HG03060 (cell line): ENCODE measurements at regions not wholly inside any gene's neighbourhood (a gene's known extent, or its start where the extent isn't known, plus 50 kb on each side); places are given as distances from the start of the nearest gene placed in this dataset.
"Not testable (repeated sequence)": the region's sequence is repeated elsewhere in the genome, so short reads cannot be mapped to it uniquely, and the experiment has no call there.

Experiments
- ATAC-seq: cut with Tn5 transposase; IDR thresholded peaks from one replicate; pipeline ENCODE4 v1.9.1; 2021; ENCODE audit warnings: low read depth, moderate number of reproducible peaks; ENCODE audit not compliant: unreplicated experiment

DNA sequence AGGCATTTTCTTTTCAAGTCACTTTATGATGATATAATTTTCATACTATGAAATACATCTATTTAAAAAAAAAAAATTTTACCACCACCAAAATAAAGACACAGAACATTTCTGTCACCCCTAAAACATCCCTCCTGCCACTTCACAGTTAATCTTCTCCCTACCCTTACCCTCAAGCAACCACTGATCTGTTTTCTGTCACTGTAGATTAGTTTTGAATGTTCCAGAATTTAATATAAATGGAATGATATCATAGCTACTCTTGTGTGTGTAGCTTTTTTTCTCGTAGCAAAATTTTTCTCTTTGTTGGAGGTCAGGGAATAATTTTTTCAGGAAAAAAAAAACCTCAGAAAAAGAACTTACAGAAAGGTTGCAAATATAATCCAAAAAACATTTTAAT is 152.7 kb downstream of the RHOU start:
- ATAC-seq: no peak

DNA sequence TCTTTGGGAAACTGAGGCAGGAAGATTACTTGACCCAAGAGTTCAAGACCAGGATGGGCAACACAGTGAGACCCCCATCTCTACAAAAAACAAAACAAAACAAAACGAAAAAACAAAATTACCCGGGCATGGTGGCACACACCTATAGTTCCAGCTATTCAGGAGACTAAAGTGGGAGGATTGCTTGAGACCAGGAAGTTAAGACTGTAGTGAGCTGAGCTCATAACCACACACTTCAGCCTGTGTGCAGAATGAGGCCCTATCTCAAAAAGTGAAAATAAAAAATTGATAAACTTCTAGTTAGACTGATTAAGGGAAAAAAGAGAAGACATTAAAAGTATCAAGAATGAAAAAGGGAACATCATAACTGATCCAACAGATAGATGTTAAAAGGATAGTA is 154.0 kb downstream of the RHOU start:
- no peak for ATAC-seq

DNA sequence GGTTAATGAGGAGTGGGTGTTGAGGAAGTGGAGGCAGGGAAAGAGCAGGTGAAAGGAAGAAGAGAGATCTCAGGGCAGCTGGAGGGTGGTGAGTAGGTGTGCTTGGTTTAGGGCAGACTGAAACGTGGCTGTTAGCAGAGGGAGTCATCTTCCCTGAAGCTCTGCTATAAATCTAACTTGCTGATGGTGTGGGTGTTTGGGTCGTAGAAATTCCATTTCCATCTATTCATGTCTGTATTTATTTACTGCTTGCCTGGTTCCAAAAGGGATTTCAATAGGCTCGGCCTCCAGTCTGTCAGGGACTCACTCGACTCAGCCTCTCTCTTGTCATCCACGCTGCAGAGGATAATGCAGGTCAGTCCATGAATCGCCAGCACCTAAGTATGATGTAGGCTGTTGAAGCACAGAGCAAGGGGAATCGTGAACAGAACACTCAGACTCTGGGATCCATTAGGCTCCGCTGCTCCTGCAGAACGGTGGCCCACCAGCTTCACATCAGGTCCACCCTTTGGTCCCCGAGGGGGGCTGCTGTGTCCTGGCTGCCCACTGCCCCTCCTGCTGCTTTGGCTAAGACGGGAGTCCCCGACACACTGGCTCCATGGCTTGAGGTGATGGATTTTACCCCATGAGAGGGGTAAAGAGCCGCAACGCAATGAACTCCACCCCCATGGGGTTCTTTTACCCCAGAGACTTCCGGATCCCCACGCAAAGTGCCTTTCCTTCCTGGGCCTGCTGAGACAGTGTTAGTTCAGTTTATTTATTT is 156.2 kb downstream of the RHOU start:
- ATAC-seq: no peak

DNA sequence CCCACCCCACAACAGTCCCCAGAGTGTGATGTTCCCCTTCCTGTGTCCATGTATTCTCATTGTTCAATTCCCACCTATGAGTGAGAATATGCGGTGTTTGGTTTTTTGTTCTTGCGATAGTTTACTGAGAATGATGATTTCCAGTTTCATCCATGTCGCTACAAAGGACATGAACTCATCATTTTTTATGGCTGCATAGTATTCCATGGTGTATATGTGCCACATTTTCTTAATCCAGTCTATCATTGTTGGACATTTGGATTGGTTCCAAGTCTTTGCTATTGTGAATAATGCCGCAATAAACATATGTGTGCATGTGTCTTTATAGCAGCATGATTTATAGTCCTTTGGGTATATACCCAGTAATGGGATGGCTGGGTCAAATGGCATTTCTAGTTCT is 156.9 kb downstream of the RHOU start:
- not testable (repeated sequence) for ATAC-seq

- ATAC-seq: no peak
Observed at GRCh38 chr1:228894442-228894989, 159.2 kb downstream of the RHOU start.

DNA sequence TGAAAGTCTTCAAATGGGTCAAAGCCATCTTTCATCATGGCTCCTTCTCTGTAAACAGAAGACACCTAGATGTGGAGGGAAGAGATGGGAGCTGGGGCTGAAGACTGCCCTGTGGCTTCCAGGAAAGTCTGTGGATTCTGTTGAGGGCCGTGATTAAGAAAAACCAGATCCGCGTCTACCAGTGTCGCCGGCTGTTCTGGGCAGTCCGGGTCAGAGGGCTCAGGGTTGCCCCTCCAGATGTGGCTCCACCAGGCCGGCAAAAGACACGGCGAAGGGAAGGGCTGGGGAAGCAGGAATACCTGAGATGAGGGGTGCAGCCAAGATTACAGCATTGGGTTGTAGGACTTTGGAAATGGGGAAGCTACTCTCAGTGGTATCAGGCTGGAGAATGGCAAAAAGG is 162.6 kb downstream of the RHOU start:
- ATAC-seq: no peak

GRCh38 chr1:228898582-228898992 is 163.3 kb downstream of the RHOU start:
- peak; percentile 58 for ATAC-seq

DNA sequence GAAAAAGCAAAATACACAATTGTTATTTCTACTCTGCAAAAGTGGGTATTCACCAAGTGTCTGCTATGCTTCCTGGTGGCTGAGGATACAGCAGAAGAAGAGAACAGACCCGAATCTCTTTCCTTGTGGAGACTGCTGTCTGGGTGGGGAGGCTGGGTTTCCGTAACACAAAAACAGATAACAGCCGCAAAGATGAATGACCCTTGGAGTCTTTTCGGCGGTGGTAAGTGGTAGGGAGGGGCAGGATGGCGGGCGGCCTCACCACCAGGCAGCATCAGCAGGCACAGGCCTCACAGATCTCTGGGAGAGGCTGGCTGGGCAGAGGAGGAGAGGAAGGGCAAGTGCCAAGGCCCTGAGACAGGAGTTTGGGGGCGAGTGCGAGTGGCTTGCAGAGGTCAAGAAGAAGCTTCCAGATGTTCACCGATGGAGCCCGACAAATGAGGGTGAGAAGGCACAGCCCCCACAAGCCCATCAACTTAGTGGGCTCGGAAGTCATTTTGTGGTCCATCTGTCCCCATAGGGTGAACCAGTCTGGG is 164.2 kb downstream of the RHOU start:
- no peak for ATAC-seq

DNA sequence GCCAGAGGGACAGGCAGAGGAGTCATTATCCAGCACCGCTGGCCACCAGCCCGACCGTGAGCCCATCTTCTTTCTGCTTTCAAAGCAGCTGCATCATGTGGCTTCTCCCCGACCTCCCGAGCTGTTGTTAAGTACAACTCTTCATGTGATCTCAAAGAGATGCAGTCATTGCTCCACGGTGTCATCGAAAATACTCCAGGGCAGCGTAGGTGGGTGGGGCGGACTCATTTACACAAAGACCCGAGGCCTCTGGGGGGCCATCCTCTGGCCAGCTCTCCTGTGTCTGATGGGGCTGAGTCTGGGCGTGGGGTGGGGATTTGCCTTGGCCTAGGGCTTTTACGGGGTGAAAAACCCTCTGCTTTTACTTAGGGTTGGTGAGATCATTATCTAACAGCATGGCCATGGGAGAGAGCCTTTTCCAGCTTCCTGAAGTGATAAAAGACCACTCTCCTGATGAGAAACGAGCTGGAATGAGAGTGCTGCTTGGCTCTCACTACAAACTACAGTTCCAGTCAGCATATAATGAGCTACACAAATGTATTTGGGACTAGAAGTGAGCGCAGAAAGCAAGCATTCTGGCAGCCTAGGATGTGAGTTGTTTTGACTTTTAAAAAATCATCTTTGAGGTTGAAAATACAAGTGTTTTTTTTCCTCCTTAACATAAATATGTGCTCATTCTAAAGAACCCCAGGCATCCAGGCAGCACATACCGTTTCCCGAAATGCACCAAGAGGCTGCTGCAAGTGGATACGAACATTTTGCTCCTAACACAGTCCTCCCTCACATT is 165.0 kb downstream of the RHOU start:
- ATAC-seq: no peak

- ATAC-seq: no peak
Observed at GRCh38 chr1:228900886-228901392, 165.7 kb downstream of the RHOU start.

- ATAC-seq: no peak
Observed at GRCh38 chr1:228901936-228902681, 166.8 kb downstream of the RHOU start.

DNA sequence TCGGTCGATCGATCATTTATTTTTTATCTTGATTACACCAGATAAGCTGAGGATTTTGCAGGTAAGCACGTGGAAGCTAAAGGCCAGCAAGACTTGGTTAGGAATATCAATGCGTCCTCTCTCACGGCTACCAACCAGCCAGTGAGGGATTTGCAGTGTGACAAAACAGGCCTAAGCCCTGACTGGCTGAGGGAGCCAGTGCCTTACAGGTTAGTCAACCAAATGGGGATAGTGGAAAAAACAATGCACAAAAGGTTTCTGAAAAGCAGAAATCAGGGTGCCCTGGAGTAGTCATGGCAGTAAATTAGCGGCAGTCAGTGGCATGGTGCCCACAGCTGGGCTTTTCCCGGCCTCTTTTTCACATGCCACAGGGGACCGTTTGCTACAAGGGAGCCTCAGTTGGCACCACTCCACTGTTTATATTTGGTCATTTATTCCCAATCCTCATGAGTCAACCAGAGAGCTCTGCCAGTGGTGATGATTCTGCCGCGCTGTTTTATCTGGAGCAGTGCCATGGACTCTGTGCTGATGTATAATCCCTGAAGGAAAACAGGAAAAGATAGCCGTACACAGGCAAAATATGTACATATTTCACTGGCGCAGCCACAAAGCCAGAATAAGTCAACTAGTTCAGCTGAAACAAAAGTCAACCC is 167.6 kb downstream of the RHOU start:
- no peak for ATAC-seq

DNA sequence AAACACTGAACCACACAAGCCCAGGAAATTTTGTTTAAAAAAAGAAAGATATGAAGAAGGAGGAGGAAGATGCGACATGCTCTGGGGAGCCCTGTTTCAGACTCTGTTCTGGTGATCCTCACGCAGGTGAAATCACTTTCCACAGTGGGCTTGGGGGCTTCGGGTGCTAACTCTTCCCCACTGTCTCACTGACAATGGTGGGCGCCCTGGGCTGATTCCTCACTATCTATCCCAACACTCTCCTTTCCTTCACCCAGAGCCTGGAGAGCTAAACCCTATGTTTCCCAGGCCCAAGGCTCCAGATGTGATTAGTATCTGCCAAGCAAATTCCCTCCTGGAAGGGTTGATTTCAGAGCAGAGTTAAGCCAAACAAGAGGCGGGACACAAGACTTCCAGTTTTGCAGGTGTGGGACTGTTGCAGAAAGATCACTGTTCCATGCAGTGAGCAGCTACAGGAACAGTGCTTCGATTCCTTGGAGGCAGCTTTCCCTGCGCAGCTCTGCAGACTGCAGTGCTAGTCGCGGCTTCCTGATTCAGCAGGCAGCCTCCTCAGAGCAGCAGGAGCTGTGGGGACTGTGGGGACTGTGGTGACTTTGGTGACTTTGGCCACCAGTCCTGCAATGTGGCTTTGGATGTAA is 168.3 kb downstream of the RHOU start:
- ATAC-seq: no peak

DNA sequence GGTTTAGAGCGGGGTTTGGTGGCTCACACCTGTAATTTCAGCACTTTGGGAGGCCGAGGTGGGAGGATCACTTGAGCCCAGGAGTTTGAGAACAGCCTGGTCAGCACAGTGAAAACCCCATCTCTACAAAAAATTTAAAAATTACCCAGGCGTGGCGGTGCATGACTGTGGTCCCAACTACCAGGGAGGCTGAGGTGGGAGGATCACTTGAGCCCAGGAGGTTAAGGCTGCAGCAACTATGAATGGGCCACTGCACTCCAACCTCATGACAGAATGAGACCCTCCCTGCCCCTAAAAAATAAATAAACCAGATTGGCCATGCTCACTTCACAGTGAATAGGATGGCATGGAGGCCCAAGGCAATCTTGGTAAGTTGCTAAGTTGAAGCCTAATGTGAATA is 168.9 kb downstream of the RHOU start:
- no peak for ATAC-seq

GRCh38 chr1:228905701-228906101 is 170.4 kb downstream of the RHOU start:
- ATAC-seq: no peak

DNA sequence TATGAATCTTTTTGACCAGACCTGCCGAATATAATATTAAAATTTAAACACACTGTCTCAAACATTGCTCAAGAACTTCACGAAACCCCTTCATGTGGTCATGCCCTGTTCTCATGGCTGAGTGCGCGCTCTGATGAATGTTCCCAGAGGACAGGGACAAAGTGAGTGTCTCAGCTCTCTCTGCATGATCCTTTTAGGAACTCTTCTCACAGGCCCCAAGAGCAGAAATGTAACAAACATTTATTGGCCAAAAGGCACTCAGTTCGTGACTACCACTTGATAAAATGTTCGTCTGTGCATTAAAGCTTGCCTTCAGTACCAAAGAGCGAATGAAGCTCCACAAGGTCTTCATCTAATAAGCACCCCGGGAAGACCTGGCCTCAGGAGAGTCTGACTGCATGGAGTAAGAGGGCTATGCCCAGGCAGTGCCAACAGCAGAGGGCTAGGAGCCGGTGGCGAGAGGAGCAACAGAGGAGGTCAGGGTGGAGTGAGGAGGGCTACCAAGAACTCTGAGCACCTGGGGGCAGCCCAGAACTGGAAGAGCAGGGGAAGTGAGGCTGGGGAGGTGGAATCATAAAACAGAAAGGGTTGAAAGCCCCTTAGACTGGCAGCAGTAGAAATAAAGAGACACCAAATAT is 171.1 kb downstream of the RHOU start:
- ATAC-seq: no peak

DNA sequence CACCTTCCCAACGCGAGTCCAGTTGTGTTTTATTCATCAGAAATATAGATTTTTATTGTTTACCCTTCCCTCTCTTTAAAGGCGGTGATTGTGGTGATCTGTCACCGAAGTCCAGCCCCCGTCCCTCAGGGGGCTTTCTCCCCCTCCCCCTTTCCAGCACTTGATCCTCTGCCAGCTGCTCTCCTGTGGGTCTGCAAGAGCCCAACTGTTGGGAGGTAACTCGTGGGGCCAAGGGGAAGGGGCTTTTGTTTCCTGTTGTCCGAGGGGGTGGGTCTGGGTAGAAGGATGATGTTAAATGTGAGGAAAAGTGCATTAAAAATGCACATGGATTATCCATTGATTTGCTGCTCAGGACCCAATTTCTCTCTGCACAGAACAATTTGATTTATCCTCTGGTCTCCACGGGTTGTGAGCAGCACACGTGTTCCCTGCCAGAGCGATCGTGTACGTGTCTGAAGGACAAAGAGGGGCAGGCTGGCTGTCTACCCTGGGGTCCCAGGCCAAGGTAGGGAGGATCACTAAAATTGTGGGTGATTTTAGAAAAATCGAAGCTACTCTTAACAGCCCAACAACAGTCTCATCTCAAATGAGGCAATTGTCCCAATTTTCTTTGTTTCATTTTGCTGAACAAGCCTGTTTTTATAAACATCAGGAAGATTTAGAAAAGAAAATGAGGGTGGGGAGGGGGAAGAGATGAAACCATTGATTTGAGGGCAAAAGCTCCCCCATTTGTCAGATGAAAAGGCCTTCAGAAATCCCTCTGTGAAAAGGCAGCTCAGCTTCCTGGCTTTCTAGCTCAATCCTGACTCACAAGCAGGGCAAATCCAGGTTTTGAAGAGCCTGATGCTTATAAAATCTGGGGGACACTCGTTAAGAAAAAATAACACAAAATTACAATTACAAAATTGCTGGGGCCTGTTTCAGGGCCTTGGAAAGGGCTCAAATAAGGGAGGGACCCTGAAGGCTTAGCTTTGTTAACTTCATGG is 176.2 kb downstream of the RHOU start:
- ATAC-seq: no peak
